NCI-H2107 (cell line): ENCODE measurements at regions not wholly inside any gene's neighbourhood (a gene's known extent, or its start where the extent isn't known, plus 50 kb on each side); places are given as distances from the start of the nearest gene placed in this dataset.

ENCODE experiments used
- DNase-seq: peaks from one replicate; lab custom pipeline; 2025; lab: John Stamatoyannopoulos, UW

GRCh38 chr6:90403489-90404381 lies 107.1 kb upstream of the BACH2 start:
- DNase-seq = peak; percentile 7

- no peak for DNase-seq
These were observed 106.2 kb upstream of the BACH2 start for GRCh38 chr6:90402831-90403192.

GRCh38 chr6:90401933-90402830 lies 105.5 kb upstream of the BACH2 start:
- no peak for DNase-seq

- no peak for DNase-seq
These were observed 103.3 kb upstream of the BACH2 start for GRCh38 chr6:90399970-90400369.

- no peak for DNase-seq
These were observed 101.5 kb upstream of the BACH2 start for GRCh38 chr6:90397929-90398674.

GRCh38 chr6:90397047-90397446 lies 100.4 kb upstream of the BACH2 start:
- no peak for DNase-seq

- DNase-seq = peak; percentile 51
These were observed 96.7 kb upstream of the BACH2 start for GRCh38 chr6:90393232-90393884.

- DNase-seq = no peak
These were observed 93.7 kb upstream of the BACH2 start for GRCh38 chr6:90390379-90390778.

- DNase-seq = no peak
These were observed 91.8 kb upstream of the BACH2 start for GRCh38 chr6:90388395-90388794.

GRCh38 chr6:90387826-90388225 lies 91.2 kb upstream of the BACH2 start:
- no peak for DNase-seq

- no peak for DNase-seq
These were observed 90.7 kb upstream of the BACH2 start for GRCh38 chr6:90387383-90387775.

- DNase-seq = no peak
These were observed 90.0 kb upstream of the BACH2 start for GRCh38 chr6:90386399-90387382.

GRCh38 chr6:90385759-90386313 lies 89.2 kb upstream of the BACH2 start:
- no peak for DNase-seq

GRCh38 chr6:90384720-90385119 lies 88.1 kb upstream of the BACH2 start:
- DNase-seq = no peak

- DNase-seq = no peak
These were observed 86.7 kb upstream of the BACH2 start for GRCh38 chr6:90383196-90383822.

- DNase-seq = no peak
These were observed 86.1 kb upstream of the BACH2 start for GRCh38 chr6:90382760-90383159.

- DNase-seq = no peak
These were observed 79.2 kb upstream of the BACH2 start for GRCh38 chr6:90375681-90376439.

- DNase-seq = no peak
These were observed 77.6 kb upstream of the BACH2 start for GRCh38 chr6:90374201-90374600.

GRCh38 chr6:90372885-90373284 lies 76.2 kb upstream of the BACH2 start:
- no peak for DNase-seq
